Fibroblast of lung (primary cell): ENCODE measurements at regions not wholly inside any gene's neighbourhood (a gene's known extent, or its start where the extent isn't known, plus 50 kb on each side); places are given as distances from the start of the nearest gene placed in this dataset.

Experiments used
- DNase-seq, 2 donors: peaks; one replicate each; pipeline versions ENCODE4 v3.0.0 to v3.0.0-alpha.2; 2010; ENCODE audit warnings: low read depth in 2 of 2
- H2AFZ ChIP-seq: 2 replicates; pipeline ENCODE4 v1.5.1; 2012; ENCODE audit warnings: low read length, control low read depth, inconsistent platforms
- H3K27ac ChIP-seq: 2 replicates; pipeline ENCODE4 v1.5.1; 2011; ENCODE audit warnings: low read length, control low read depth; ENCODE audit not compliant: insufficient read depth
- H3K27me3 ChIP-seq: 2 replicates; pipeline ENCODE4 v1.5.1; 2011; ENCODE audit warnings: mild to moderate bottlenecking, low read length; ENCODE audit not compliant: control insufficient read depth, insufficient read depth
- H3K36me3 ChIP-seq: 2 replicates; pipeline ENCODE4 v1.5.1; 2011; ENCODE audit warnings: low read length; ENCODE audit not compliant: control insufficient read depth, insufficient read depth
- H3K4me1 ChIP-seq: 2 replicates; pipeline ENCODE4 v1.5.1; 2011; ENCODE audit warnings: low read length; ENCODE audit not compliant: control insufficient read depth, insufficient read depth; ENCODE audit errors: extremely low read depth
- H3K4me2 ChIP-seq: 2 replicates; pipeline ENCODE4 v1.5.1; 2011; ENCODE audit warnings: low read length, control low read depth; ENCODE audit not compliant: insufficient read depth; ENCODE audit errors: extremely low read depth
- H3K4me3 ChIP-seq, 4 experiments: fragments of 200-600 bp in 1 of 4; sonication (generic) in 1 of 4; replicated peaks in 1 of 4; 2 replicates each; pipeline ENCODE4 v1.5.1; 2011 to 2016; ENCODE audit warnings: low read length in 4 of 4, low read depth in 3 of 4, mild to moderate bottlenecking in 3 of 4, control low read depth in 2 of 4, inconsistent platforms in 1 of 4, mixed read lengths in 1 of 4; ENCODE audit not compliant: insufficient read depth in 1 of 4; ENCODE audit errors: control extremely low read depth in 1 of 4
- H3K79me2 ChIP-seq: 2 replicates; pipeline ENCODE4 v1.5.1; 2012; ENCODE audit warnings: mild to moderate bottlenecking, low read length, inconsistent platforms; ENCODE audit not compliant: control insufficient read depth, insufficient read depth
- H3K9ac ChIP-seq: 2 replicates; pipeline ENCODE4 v1.5.1; 2011; ENCODE audit warnings: mild to moderate bottlenecking, low read length, control low read depth; ENCODE audit not compliant: insufficient read depth
- H3K9me3 ChIP-seq: 2 replicates; pipeline ENCODE4 v1.5.1; 2012; ENCODE audit warnings: low read depth, low read length; ENCODE audit not compliant: control insufficient read depth, insufficient read depth
- H4K20me1 ChIP-seq: 2 replicates; pipeline ENCODE4 v1.5.1; 2011; ENCODE audit warnings: low read length; ENCODE audit not compliant: control insufficient read depth, insufficient read depth; ENCODE audit errors: extremely low read depth
- CTCF ChIP-seq, 2 donors: IDR thresholded peaks in 1 of 2; conservative IDR thresholded peaks in 1 of 2; 1 replicate in 1 of 2; 2 replicates in 1 of 2; pipeline ENCODE4 v1.5.1; 2011 to 2012; ENCODE audit warnings: low read length in 2 of 2, control low read depth in 1 of 2, inconsistent platforms in 1 of 2, low read depth in 1 of 2, mild to moderate bottlenecking in 1 of 2
- EZH2 ChIP-seq: IDR thresholded peaks from 2 replicates; pipeline ENCODE4 v1.5.1; 2012; ENCODE audit warnings: low read length, control low read depth, mild to moderate bottlenecking; ENCODE audit errors: missing control alignments

GRCh38 chr5:163670036-163670435 is 164.6 kb downstream of the MAT2B start:
- Histone ChIP-seq H3K4me2 (no peak overlapping the region), H3K9ac (no peak overlapping the region), H4K20me1 (no peaks in the 10 kb centered on the region), H3K27me3 (no peaks in the 10 kb centered on the region), H3K9me3 (no peaks in the 10 kb centered on the region), H3K36me3 (no peaks in the 10 kb centered on the region), H3K4me1 (no peaks in the 10 kb centered on the region), H3K79me2 (no peaks in the 10 kb centered on the region), H3K4me3 (no peak overlapping the region), H3K27ac (no peak overlapping the region), H2AFZ (no peak overlapping the region)
- TF ChIP-seq EZH2 (no peak), CTCF (conservative IDR thresholded peaks at IDR 0.05 in 1 of 2, IDR thresholded peaks at IDR 0.05 in 1 of 2; ENCODE audit: low read depth in 1 of 2, low read length in 2 of 2) (no peak)
- peak in 1 of 2 donors; percentile 13 for DNase-seq

- no peak overlapping the region for H3K9ac ChIP-seq
- DNase-seq: no peak
- H3K9me3 ChIP-seq: no peaks in the 10 kb centered on the region
- no peaks in the 10 kb centered on the region for H4K20me1 ChIP-seq
- H3K27ac ChIP-seq: no peak overlapping the region
- no peaks in the 10 kb centered on the region for H3K79me2 ChIP-seq
- H3K27me3 ChIP-seq: no peaks in the 10 kb centered on the region
- no peaks in the 10 kb centered on the region for H3K36me3 ChIP-seq
- no peaks in the 10 kb centered on the region for H3K4me1 ChIP-seq
- H3K4me3 ChIP-seq: no peak overlapping the region
- TF ChIP-seq EZH2 (no peak), CTCF (conservative IDR thresholded peaks at IDR 0.05 in 1 of 2, IDR thresholded peaks at IDR 0.05 in 1 of 2; ENCODE audit: low read depth in 1 of 2, low read length in 2 of 2) (no peak)
- H2AFZ ChIP-seq: no peak overlapping the region
- no peak overlapping the region for H3K4me2 ChIP-seq
Observed at GRCh38 chr5:163677092-163677491, 171.7 kb downstream of the MAT2B start.

- Histone ChIP-seq H2AFZ (no peak overlapping the region), H3K36me3 (no peaks in the 10 kb centered on the region), H3K4me2 (no peak overlapping the region), H3K79me2 (no peaks in the 10 kb centered on the region), H3K4me1 (no peaks in the 10 kb centered on the region), H3K27me3 (no peaks in the 10 kb centered on the region), H3K9ac (no peak overlapping the region), H3K27ac (no peak overlapping the region), H3K9me3 (no peaks in the 10 kb centered on the region), H3K4me3 (no peak overlapping the region), H4K20me1 (no peaks in the 10 kb centered on the region)
- peak; percentile 8 to 9 for DNase-seq
- TF ChIP-seq CTCF (conservative IDR thresholded peaks at IDR 0.05 in 1 of 2, IDR thresholded peaks at IDR 0.05 in 1 of 2; ENCODE audit: low read depth in 1 of 2, low read length in 2 of 2) (no peak), EZH2 (no peak)
Observed at GRCh38 chr5:163682234-163682633, 176.8 kb downstream of the MAT2B start.
